ENCODE measurements at regions not wholly inside any gene's neighbourhood (a gene's known extent, or its start where the extent isn't known, plus 50 kb on each side); places are given as distances from the start of the nearest gene placed in this dataset.
A peak's percentile ranks its signal among the peaks of the same experiment; 100 is the strongest.

DNA sequence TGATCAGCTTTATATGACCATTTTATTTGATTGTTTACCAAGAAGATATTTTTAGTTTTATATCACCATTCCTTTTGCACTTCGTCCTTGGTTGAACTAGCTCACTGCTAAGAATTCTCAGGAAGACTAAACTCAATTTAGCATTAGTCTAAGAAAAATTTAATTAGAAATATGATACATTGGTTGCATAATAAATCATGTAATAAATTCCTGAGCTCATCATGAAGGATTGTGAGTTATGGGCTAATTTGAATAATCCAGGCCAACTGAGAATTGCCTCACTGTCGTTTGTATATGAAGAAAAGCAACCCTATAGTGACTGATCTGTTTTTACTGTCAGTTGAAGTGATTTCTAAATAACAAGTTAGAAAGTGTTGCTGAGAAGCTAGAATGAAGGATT is 725.5 kb downstream of the DNAJB9 start:
- DNase-seq (ENCODE audit: low read depth), result no peak

GRCh38 chr7:109308816-109309215 is 739.1 kb downstream of the DNAJB9 start:
- DNase-seq (ENCODE audit: low read depth), result no peak

DNA sequence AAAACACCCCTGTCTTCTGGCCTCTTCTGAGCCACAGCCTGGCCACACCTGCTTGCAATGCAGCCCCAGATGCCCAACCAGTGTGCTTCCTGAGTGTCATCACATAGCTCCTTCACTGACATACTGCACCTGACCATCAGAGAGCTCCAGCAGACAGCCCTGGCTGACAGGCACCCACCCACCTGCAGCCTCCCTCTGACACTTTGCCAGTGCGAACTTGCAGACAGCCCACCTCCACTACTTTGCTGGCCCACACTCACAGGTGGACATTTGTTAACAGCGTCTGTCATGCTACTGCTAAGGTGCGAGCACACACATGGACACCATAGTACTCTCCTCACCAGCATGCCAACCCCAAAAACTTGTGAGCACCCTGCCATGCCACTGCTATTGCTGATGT is 740.1 kb downstream of the DNAJB9 start:
- DNase-seq (ENCODE audit: low read depth), result no peak

DNA sequence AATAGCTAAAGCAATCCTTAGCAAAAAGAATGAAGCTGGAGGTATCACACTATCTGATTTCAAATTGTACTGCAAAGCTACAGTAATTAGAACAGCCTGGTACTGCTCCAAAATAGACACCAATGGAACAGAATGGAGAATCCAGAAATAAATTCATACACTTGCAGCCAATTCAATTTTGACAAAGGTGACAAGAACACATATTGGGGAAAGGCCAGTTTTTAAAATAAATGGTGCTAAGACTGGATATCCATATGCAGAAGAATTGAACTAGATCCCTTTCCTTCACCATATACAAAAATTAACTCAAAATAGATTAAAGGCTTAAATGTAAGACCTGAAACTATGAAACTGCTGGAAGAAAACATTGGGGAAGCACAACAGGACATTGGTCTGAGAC is 748.5 kb downstream of the DNAJB9 start:
- DNase-seq (ENCODE audit: low read depth), result no peak

GRCh38 chr7:109322833-109323232 is 753.2 kb downstream of the DNAJB9 start:
- DNase-seq (ENCODE audit: low read depth), result no peak

DNA sequence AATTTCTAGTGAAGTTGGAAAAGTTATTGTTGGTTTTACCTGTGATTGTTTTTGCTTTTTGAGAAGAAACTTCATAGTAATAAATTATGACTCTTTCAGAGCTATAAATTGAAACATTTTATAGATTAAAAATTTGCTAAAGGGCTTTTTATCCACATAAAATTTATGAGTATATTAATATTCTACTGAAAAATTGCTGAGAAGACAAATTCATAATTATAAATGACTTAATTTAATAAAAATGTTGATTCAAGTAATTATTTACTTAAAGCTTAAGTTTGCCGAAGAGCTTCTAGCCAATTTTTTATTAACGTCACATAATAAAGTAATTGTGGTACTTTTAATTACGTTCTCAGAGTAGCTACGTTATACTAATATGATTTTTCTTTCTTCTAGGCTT is 761.7 kb downstream of the DNAJB9 start:
- no peak for DNase-seq (ENCODE audit: low read depth)

DNA sequence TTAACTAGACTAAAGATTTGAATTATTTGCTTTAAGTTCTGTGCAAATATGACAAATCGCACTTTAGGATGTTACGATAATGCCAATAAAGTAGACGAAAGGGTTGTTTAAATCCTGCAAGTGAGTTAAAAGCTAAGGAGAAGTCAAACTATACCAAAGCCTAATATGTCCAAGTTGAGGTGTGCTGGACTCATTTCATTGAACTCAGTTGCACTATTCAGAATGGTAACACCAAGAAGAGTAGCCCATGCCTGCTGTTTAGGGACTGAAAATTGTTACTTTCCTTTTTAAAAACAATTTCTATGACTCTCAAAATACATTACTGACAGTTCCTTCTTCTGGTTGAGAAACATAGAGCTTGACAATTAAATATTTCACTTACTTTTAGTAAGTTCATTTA is 766.3 kb downstream of the DNAJB9 start:
- no peak for DNase-seq (ENCODE audit: low read depth)

- DNase-seq (ENCODE audit: low read depth), result no peak
These were observed 766.9 kb downstream of the DNAJB9 start for GRCh38 chr7:109336531-109336930.

DNA sequence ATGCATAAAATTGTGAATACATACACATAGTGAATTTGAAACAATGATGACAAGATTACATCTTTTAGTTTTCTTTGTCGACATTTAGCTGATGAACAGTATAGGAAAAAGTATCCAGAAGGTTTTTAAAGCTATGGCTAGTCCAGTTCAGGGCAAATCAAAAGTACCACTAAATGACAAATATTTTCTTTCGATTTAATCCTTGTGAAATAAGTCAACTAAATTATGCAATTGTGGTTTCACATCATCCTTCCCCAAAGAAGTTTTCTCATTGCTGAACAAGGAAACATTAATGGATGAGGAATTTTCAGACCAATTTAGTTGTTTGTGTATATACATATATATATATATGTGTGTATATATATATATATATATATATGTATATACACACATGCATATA is 774.0 kb downstream of the DNAJB9 start:
- DNase-seq (ENCODE audit: low read depth), result no peak

DNA sequence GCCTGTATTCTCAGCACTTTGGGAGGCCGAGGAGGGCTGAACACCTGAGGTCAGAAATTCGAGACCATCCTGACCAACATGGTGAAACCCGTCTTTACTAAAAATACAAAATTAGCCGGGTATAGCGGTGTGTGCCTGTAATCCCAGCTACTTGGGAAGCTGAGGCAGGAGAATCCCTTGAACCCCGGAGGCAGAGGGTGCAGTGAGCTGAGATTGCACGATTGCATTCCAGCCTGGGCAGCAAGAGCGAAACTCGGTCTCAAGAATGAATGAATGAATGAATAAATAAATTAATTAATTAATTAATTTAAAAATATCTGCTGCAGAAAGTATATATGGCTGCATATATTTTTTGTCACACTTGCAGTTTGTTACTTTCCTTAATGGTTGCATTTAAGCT is 781.8 kb downstream of the DNAJB9 start:
- no peak for DNase-seq (ENCODE audit: low read depth)

GRCh38 chr7:109354000-109354399 is 784.3 kb downstream of the DNAJB9 start:
- DNase-seq (ENCODE audit: low read depth), result no peak

DNA sequence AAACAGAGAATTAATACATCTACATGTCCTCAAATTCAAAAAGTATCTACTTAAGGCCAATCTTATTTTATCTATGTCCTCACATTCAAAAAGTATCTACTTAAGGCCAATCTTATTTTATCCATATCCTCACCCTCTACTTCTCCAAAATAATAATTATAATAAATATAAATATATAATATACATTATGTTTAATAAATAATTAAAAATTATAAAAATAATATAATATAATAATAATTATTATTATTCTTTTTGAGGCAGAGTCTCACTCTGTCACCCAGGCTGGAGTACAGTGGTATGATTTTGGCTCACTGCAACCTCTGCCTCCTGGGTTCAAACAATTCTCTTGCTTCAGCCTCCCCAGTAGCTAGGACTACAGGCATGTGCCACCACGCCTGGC is 784.9 kb downstream of the DNAJB9 start:
- DNase-seq (ENCODE audit: low read depth), result no peak

GRCh38 chr7:109375823-109376222 is 806.1 kb downstream of the DNAJB9 start:
- no peak for DNase-seq (ENCODE audit: low read depth)

- peak; percentile 0 for DNase-seq (ENCODE audit: low read depth)
These were observed 806.9 kb downstream of the DNAJB9 start for GRCh38 chr7:109376576-109376975.

GRCh38 chr7:109377076-109377884 is 807.6 kb downstream of the DNAJB9 start:
- DNase-seq (ENCODE audit: low read depth), result no peak

GRCh38 chr7:109386959-109387358 is 817.3 kb downstream of the DNAJB9 start:
- DNase-seq (ENCODE audit: low read depth), result no peak

DNA sequence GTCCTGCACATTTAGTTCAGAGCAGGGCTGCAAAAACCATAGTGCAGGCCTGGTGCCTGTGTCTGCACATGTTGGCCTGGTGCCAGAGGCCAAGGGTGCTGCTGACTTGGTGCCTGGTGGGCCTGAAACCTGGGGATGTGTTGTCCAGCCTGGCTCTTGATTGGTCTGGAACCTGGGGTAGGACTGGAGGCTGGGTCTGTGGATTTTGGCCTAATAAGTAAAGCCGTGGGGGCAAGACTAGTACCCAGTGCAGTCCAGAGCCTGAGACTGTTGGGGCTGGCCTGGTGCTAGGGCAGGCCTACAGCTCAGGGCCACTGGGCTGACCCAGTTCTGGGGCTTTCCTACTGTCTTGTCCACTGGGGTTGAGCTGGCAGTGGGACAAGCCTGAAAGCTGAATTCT is 817.9 kb downstream of the DNAJB9 start:
- no peak for DNase-seq (ENCODE audit: low read depth)

DNA sequence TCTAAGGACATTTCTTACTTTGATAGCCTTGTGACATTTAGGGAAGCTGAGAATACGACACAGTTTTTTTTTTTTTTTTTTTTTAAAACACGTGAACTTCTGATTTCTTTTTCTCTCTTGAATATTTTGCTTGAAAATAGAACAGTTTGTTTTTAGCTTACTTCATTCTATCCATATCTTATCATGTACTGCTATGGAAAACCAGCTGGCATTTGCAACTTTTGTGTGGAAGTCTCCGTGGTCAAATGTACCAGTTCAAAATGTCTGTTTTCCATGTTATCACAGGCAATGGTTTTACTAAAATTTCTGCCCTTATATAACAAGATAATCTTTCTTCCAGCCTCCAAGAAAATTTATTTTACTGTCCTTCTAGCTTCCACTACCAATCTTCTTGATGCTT is 821.6 kb downstream of the DNAJB9 start:
- no peak for DNase-seq (ENCODE audit: low read depth)

GRCh38 chr7:109402107-109402506 is 832.4 kb downstream of the DNAJB9 start:
- no peak for DNase-seq (ENCODE audit: low read depth)

GRCh38 chr7:109407756-109408155 is 838.1 kb downstream of the DNAJB9 start:
- DNase-seq (ENCODE audit: low read depth), result no peak

DNA sequence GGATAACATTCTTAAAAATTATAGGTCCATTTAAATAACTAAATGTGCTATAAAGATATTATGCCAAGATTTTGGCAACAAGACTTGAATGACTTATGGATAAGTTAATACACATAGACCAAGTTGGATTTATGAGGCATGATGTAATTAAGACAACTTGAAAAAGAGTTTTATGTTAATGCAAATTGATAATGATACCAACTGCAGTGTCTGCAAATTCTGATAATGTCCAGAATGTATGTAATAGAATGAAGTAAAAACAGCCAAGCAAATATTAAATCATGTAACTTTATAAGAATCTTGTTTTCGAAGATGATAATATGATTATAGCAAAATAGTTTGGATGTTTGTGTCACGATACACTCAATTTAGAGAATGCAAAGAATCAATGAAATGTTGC is 868.3 kb downstream of the DNAJB9 start:
- no peak for DNase-seq (ENCODE audit: low read depth)

DNA sequence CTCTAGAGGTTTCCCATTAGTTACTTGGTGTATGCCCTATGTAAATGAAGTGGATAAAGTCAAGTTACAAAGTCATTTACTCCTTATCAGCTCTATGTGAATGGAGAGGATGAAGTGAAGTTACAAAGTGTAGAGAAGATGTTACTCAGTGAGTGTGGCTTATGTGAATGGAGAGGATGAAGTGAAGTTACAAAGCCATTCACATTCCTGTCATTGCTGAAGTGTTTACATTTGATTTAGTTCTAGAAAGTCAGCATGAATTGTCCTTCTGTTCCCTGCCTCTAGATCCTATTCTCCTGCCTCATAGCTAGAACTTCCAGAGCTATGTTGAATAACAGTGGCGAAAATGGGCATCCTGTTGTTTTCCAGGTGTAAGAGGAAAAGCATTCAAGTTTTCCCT is 880.1 kb downstream of the DNAJB9 start:
- DNase-seq (ENCODE audit: low read depth), result no peak

DNA sequence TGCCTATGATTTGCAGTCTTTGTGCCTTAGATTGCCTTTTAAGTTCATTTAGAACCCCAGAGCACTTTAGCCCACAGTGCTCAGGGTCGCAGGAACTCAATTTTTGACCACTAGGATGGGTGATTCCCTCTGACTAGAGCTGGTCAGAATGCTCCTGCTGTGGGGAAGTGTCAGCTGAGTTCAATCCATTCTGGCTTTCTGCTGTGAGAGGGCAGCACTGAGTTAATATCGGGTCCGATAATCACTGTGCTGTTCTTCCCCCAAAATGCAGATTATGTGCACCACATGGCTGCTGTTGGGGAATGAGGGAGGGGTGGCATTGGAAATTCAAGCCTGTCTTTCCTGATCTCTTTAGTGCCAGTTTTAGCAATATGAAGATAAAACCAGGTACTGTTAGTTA is 886.4 kb downstream of the DNAJB9 start:
- DNase-seq (ENCODE audit: low read depth), result no peak

DNA sequence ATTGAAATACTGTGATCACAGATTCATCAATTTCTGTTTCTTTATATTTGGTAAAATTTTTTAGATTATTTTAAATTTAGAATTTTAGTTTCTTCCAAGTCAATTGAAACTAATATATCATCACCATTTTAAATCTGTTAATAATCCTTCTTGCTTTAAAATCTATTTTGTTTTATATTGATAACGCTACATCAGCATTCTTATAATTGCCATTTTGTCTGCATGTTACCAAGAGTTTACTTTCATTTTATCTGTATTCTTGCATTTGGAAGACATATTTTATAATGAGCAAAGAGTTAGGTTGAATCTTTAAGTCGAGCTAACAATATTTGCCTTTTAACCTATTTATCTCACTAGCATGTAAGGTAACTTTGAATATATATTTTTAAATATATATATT is 890.6 kb downstream of the DNAJB9 start:
- DNase-seq (ENCODE audit: low read depth), result no peak

All from M059J (cell line).